ENCODE measurements at regions not wholly inside any gene's neighbourhood (a gene's known extent, or its start where the extent isn't known, plus 50 kb on each side); places are given as distances from the start of the nearest gene placed in this dataset.

- H3K4me1 ChIP-seq (ENCODE audit: insufficient read depth, low read length): no peaks in the 10 kb centered on the region
- no peak overlapping the region for H3K4me3 ChIP-seq (ENCODE audit: insufficient read depth, low read depth, low read length)
- Mint-ChIP-seq H3K27me3 (ENCODE audit: low read depth, unreplicated experiment) (peaks cover 5% of the 10 kb centered on the region), H3K9me3 (ENCODE audit: unreplicated experiment) (no peaks in the 10 kb centered on the region), H3K4me3 (ENCODE audit: unreplicated experiment) (no peak overlapping the region), H3K36me3 (ENCODE audit: low read depth, unreplicated experiment) (no peaks in the 10 kb centered on the region), H3K27ac (ENCODE audit: unreplicated experiment) (no peak overlapping the region), H3K4me1 (ENCODE audit: low read depth, unreplicated experiment) (no peaks in the 10 kb centered on the region)
- no peak for TF ChIP-seq CTCF (IDR thresholded peaks at IDR 0.05; ENCODE audit: insufficient read depth, low read depth, low read length)
- TF ChIP-seq EZH2 (IDR thresholded peaks at IDR 0.05; ENCODE audit: insufficient read depth, low read length): no peak
- no peak overlapping the region for H2AFZ ChIP-seq (ENCODE audit: low read depth, low read length)
- H3K9ac ChIP-seq (ENCODE audit: low read length): no peak overlapping the region
- no peak overlapping the region for H3K4me2 ChIP-seq (ENCODE audit: low read length)
- FAIRE-seq (no peak), DNase-seq (ENCODE audit: low read depth) (no peak)
- H4K20me1 ChIP-seq (ENCODE audit: insufficient read depth, low read length): no peaks in the 10 kb centered on the region
- H3K9me3 ChIP-seq (ENCODE audit: insufficient read depth, low read depth, low read length): peaks cover 3% of the 10 kb centered on the region
- H3K36me3 ChIP-seq (ENCODE audit: insufficient read depth, low read length): no peaks in the 10 kb centered on the region
- H3K79me2 ChIP-seq (ENCODE audit: insufficient read depth, low read length): no peaks in the 10 kb centered on the region
- H3K27me3 ChIP-seq (ENCODE audit: insufficient read depth, low read length): no peaks in the 10 kb centered on the region
- H3K27ac ChIP-seq (ENCODE audit: low read depth, low read length): no peak overlapping the region
These were observed 630.6 kb upstream of the SGCD start for GRCh38 chr5:155696362-155696761.

DNA sequence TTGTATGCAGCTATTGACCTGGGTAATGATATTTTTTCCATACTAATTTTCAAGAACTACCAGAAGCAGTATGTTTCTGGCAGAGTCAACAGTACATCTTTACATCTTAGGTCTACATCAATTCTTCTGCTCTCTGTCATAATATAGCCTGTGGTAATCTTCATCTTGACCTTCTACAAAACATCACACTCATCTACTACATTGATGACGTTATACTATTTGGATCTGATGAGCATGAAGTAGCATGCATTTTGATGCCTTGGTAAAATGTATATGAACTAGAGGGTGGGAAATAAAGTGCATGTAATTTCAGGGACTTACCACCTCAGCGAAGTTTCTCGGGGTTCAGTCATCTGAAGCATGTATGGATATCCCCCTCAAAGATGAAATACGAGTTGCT is 629.7 kb upstream of the SGCD start:
- no peak overlapping the region for H3K9ac ChIP-seq (ENCODE audit: low read length)
- TF ChIP-seq CTCF (IDR thresholded peaks at IDR 0.05; ENCODE audit: insufficient read depth, low read depth, low read length): no peak
- TF ChIP-seq EZH2 (IDR thresholded peaks at IDR 0.05; ENCODE audit: insufficient read depth, low read length): no peak
- no peak for FAIRE-seq
- peaks cover 5% of the 10 kb centered on the region for H3K27me3 Mint-ChIP-seq (ENCODE audit: low read depth, unreplicated experiment)
- peaks cover 3% of the 10 kb centered on the region for H3K9me3 ChIP-seq (ENCODE audit: insufficient read depth, low read depth, low read length)
- H3K36me3 ChIP-seq (ENCODE audit: insufficient read depth, low read length): no peaks in the 10 kb centered on the region
- no peak overlapping the region for H3K4me3 ChIP-seq (ENCODE audit: insufficient read depth, low read depth, low read length)
- H3K4me3 Mint-ChIP-seq (ENCODE audit: unreplicated experiment): no peak overlapping the region
- H3K4me1 ChIP-seq (ENCODE audit: insufficient read depth, low read length): no peaks in the 10 kb centered on the region
- H3K36me3 Mint-ChIP-seq (ENCODE audit: low read depth, unreplicated experiment): no peaks in the 10 kb centered on the region
- H3K79me2 ChIP-seq (ENCODE audit: insufficient read depth, low read length): no peaks in the 10 kb centered on the region
- no peaks in the 10 kb centered on the region for H3K27me3 ChIP-seq (ENCODE audit: insufficient read depth, low read length)
- no peaks in the 10 kb centered on the region for H3K4me1 Mint-ChIP-seq (ENCODE audit: low read depth, unreplicated experiment)
- H3K27ac Mint-ChIP-seq (ENCODE audit: unreplicated experiment): no peak overlapping the region
- H3K4me2 ChIP-seq (ENCODE audit: low read length): no peak overlapping the region
- H3K9me3 Mint-ChIP-seq (ENCODE audit: unreplicated experiment): no peaks in the 10 kb centered on the region
- H2AFZ ChIP-seq (ENCODE audit: low read depth, low read length): no peak overlapping the region
- no peak overlapping the region for H3K27ac ChIP-seq (ENCODE audit: low read depth, low read length)
- DNase-seq (ENCODE audit: low read depth): no peak
- H4K20me1 ChIP-seq (ENCODE audit: insufficient read depth, low read length): no peaks in the 10 kb centered on the region

- peaks cover 3% of the 10 kb centered on the region for H3K9me3 ChIP-seq (ENCODE audit: insufficient read depth, low read depth, low read length)
- H2AFZ ChIP-seq (ENCODE audit: low read depth, low read length): no peak overlapping the region
- no peak for DNase-seq (ENCODE audit: low read depth)
- H3K79me2 ChIP-seq (ENCODE audit: insufficient read depth, low read length): no peaks in the 10 kb centered on the region
- Mint-ChIP-seq H3K9me3 (ENCODE audit: unreplicated experiment) (no peaks in the 10 kb centered on the region), H3K4me3 (ENCODE audit: unreplicated experiment) (no peak overlapping the region), H3K27ac (ENCODE audit: unreplicated experiment) (no peak overlapping the region), H3K27me3 (ENCODE audit: low read depth, unreplicated experiment) (peaks cover 5% of the 10 kb centered on the region), H3K4me1 (ENCODE audit: low read depth, unreplicated experiment) (no peaks in the 10 kb centered on the region), H3K36me3 (ENCODE audit: low read depth, unreplicated experiment) (no peaks in the 10 kb centered on the region)
- no peaks in the 10 kb centered on the region for H3K4me1 ChIP-seq (ENCODE audit: insufficient read depth, low read length)
- H3K4me2 ChIP-seq (ENCODE audit: low read length): no peak overlapping the region
- no peaks in the 10 kb centered on the region for H4K20me1 ChIP-seq (ENCODE audit: insufficient read depth, low read length)
- no peak for FAIRE-seq
- H3K36me3 ChIP-seq (ENCODE audit: insufficient read depth, low read length): no peaks in the 10 kb centered on the region
- TF ChIP-seq EZH2 (IDR thresholded peaks at IDR 0.05; ENCODE audit: insufficient read depth, low read length): no peak
- TF ChIP-seq CTCF (IDR thresholded peaks at IDR 0.05; ENCODE audit: insufficient read depth, low read depth, low read length): no peak
- H3K27me3 ChIP-seq (ENCODE audit: insufficient read depth, low read length): no peaks in the 10 kb centered on the region
- H3K4me3 ChIP-seq (ENCODE audit: insufficient read depth, low read depth, low read length): no peak overlapping the region
- no peak overlapping the region for H3K9ac ChIP-seq (ENCODE audit: low read length)
- H3K27ac ChIP-seq (ENCODE audit: low read depth, low read length): no peak overlapping the region
These were observed 627.6 kb upstream of the SGCD start for GRCh38 chr5:155699385-155699784.

Data from astrocyte (in vitro differentiated cells and primary cell).